SK-N-SH treated with all-trans-retinoic acid at 6 μM for 48 hours (cell line): ENCODE measurements at regions not wholly inside any gene's neighbourhood (a gene's known extent, or its start where the extent isn't known, plus 50 kb on each side); places are given as distances from the start of the nearest gene placed in this dataset.

ENCODE experiments used
- BACH2 ChIP-seq: fragments of 250-450 bp; sonication (Bioruptor Pico); IDR thresholded peaks from 2 replicates; pipeline ENCODE4 v1.9.0; 2021; ENCODE audit warnings: mild to moderate bottlenecking, borderline replicate concordance
- ESRRG ChIP-seq: fragments of 250-450 bp; sonication (Bioruptor Pico); IDR thresholded peaks from 2 replicates; pipeline ENCODE4 v1.6.1; 2021; ENCODE audit warnings: mild to moderate bottlenecking
- ZNF8 ChIP-seq: fragments of 450-650 bp; formaldehyde crosslinking; IDR thresholded peaks from 2 replicates; pipeline ENCODE4 v1.5.0; 2020; ENCODE audit warnings: mild to moderate bottlenecking, moderate library complexity

DNA sequence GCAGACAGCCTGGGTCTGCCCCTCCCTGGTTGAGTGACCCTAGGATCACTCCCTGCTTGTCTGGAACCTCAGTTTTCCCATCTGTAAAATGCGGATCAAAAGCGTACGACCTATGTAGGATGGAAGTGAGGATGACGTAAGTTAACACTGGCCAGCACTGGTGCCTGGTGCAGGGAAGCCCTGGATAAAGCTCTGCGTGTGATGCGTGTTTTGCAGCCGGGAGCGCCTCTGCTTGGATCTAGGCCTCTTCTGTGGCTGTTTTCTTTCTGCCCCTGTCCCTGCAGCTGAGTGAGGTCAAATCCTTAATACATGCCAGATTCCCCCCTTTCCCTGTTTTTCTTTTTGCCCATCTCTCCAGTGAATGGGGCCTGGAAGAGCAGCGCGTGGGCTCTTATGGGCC lies 201.5 kb downstream of the RBM19 start:
- TF ChIP-seq ESRRG (CRISPR knock-in tag) (no peak), BACH2 (CRISPR knock-in tag) (no peak), ZNF8 (no peak)
